GM21619 (cell line): ENCODE measurements at regions not wholly inside any gene's neighbourhood (a gene's known extent, or its start where the extent isn't known, plus 50 kb on each side); places are given as distances from the start of the nearest gene placed in this dataset.

ENCODE experiments used
- ATAC-seq: cut with Tn5 transposase; IDR thresholded peaks from one replicate; pipeline ENCODE4 v1.9.1; 2021; ENCODE audit not compliant: unreplicated experiment

- no peak for ATAC-seq
These were observed 877.1 kb downstream of the HACE1 start for GRCh38 chr6:103982574-103982973.

- ATAC-seq: no peak
These were observed 880.4 kb downstream of the HACE1 start for GRCh38 chr6:103979308-103979707.

GRCh38 chr6:103937389-103937788 lies 922.3 kb downstream of the HACE1 start:
- no peak for ATAC-seq

GRCh38 chr6:103925317-103925716 lies 934.4 kb downstream of the HACE1 start:
- no peak for ATAC-seq

- ATAC-seq: no peak
These were observed 949.7 kb downstream of the HACE1 start for GRCh38 chr6:103910018-103910417.

GRCh38 chr6:103908898-103909297 lies 950.8 kb downstream of the HACE1 start:
- no peak for ATAC-seq

GRCh38 chr6:103895136-103895535 lies 964.6 kb downstream of the HACE1 start:
- no peak for ATAC-seq

GRCh38 chr6:103893141-103893581 lies 966.6 kb downstream of the HACE1 start:
- no peak for ATAC-seq

- ATAC-seq: no peak
These were observed 972.8 kb downstream of the HACE1 start for GRCh38 chr6:103886951-103887350.

- ATAC-seq: no peak
These were observed 974.3 kb downstream of the HACE1 start for GRCh38 chr6:103885446-103885845.

GRCh38 chr6:103879800-103880199 lies 979.9 kb downstream of the HACE1 start:
- no peak for ATAC-seq

- ATAC-seq: no peak
These were observed 984.5 kb downstream of the HACE1 start for GRCh38 chr6:103875221-103875620.

GRCh38 chr6:103874575-103874974 lies 985.1 kb downstream of the HACE1 start:
- ATAC-seq: no peak

GRCh38 chr6:103872678-103873077 lies 987.0 kb downstream of the HACE1 start:
- ATAC-seq: no peak

- no peak for ATAC-seq
These were observed 987.5 kb downstream of the HACE1 start for GRCh38 chr6:103872233-103872632.

- no peak for ATAC-seq
These were observed 988.7 kb downstream of the HACE1 start for GRCh38 chr6:103870970-103871369.

- no peak for ATAC-seq
These were observed 997.4 kb downstream of the HACE1 start for GRCh38 chr6:103862297-103862696.

GRCh38 chr6:103858003-103858402 lies 1001.7 kb downstream of the HACE1 start:
- ATAC-seq: no peak

- ATAC-seq: no peak
These were observed 1004.0 kb downstream of the HACE1 start for GRCh38 chr6:103855750-103856149.

GRCh38 chr6:103854059-103854458 lies 1005.7 kb downstream of the HACE1 start:
- ATAC-seq: no peak

GRCh38 chr6:103838457-103838856 lies 1021.3 kb downstream of the HACE1 start:
- ATAC-seq: no peak

GRCh38 chr6:103826209-103826608 lies 1033.5 kb downstream of the HACE1 start:
- ATAC-seq: no peak

GRCh38 chr6:103820148-103820547 lies 1039.6 kb downstream of the HACE1 start:
- ATAC-seq: no peak

GRCh38 chr6:103819509-103819908 lies 1040.2 kb downstream of the HACE1 start:
- no peak for ATAC-seq
